ENCODE measurements at regions not wholly inside any gene's neighbourhood (a gene's known extent, or its start where the extent isn't known, plus 50 kb on each side); places are given as distances from the start of the nearest gene placed in this dataset.
"Not testable (repeated sequence)": the region's sequence is repeated elsewhere in the genome, so short reads cannot be mapped to it uniquely, and the experiment has no call there.

GRCh38 chr7:67301667-67302066, 305.0 kb downstream of the TYW1 start:
- Mint-ChIP-seq H3K4me1 (peaks cover 30% of the 10 kb centered on the region), H3K27me3 (no peaks in the 10 kb centered on the region), H3K4me3 (peak overlapping the region; percentile 90 to 94), H3K27ac (no peak overlapping the region), H3K9me3 (no peaks in the 10 kb centered on the region)
- no peak for DNase-seq
- ATAC-seq, result no peak

- Mint-ChIP-seq H3K27me3 (no peaks in the 10 kb centered on the region), H3K27ac (peak overlapping the region; percentile 95 to 97), H3K9me3 (no peaks in the 10 kb centered on the region), H3K4me1 (peaks cover 30% of the 10 kb centered on the region), H3K4me3 (peak overlapping the region; percentile 90 to 94)
- DNase-seq (peak; percentile 94 to 98), ATAC-seq (peak; percentile 94)
Observed at GRCh38 chr7:67302113-67303039, 305.7 kb downstream of the TYW1 start.

- peak overlapping the region; percentile 19 to 42 for H3K27ac Mint-ChIP-seq
- H3K9me3 Mint-ChIP-seq, H3K27me3 Mint-ChIP-seq, ATAC-seq, DNase-seq: not testable (repeated sequence)
- H3K4me3 Mint-ChIP-seq, result peak overlapping the region; percentile 26 to 50
- H3K4me1 Mint-ChIP-seq, result peaks cover 30% of the 10 kb centered on the region
Observed at GRCh38 chr7:67304846-67305245, 308.2 kb downstream of the TYW1 start.

- no peak for ATAC-seq
Observed at GRCh38 chr7:67306331-67306730, 309.7 kb downstream of the TYW1 start.

GRCh38 chr7:67309764-67310549, 313.3 kb downstream of the TYW1 start:
- no peak for DNase-seq
- Mint-ChIP-seq H3K4me3 (no peak overlapping the region), H3K27ac (peak overlapping the region in 1 of 2 donors; percentile 75), H3K27me3 (no peaks in the 10 kb centered on the region), H3K9me3 (no peaks in the 10 kb centered on the region), H3K4me1 (peaks cover 8% of the 10 kb centered on the region)
- no peak for ATAC-seq

More at GRCh38 chr7:67306331-67306730, 309.7 kb downstream of the TYW1 start:
- DNase-seq, result no peak
- Mint-ChIP-seq H3K27ac (peak overlapping the region in 1 of 2 donors; percentile 87), H3K27me3 (no peaks in the 10 kb centered on the region), H3K4me1 (peaks cover 20% of the 10 kb centered on the region), H3K9me3 (no peaks in the 10 kb centered on the region), H3K4me3 (no peak overlapping the region)

- no peak overlapping the region for H3K27ac Mint-ChIP-seq
- H3K4me3 Mint-ChIP-seq, result no peak overlapping the region
- no peak for ATAC-seq
- H3K9me3 Mint-ChIP-seq, result no peaks in the 10 kb centered on the region
- H3K4me1 Mint-ChIP-seq, result no peaks in the 10 kb centered on the region
- no peaks in the 10 kb centered on the region for H3K27me3 Mint-ChIP-seq
- no peak for DNase-seq
Observed at GRCh38 chr7:67311901-67312300, 315.3 kb downstream of the TYW1 start.

GRCh38 chr7:67313213-67313612, 316.6 kb downstream of the TYW1 start:
- ATAC-seq (no peak), DNase-seq (no peak)
- Mint-ChIP-seq H3K4me3 (no peak overlapping the region), H3K4me1 (no peaks in the 10 kb centered on the region), H3K27me3 (no peaks in the 10 kb centered on the region), H3K9me3 (no peaks in the 10 kb centered on the region), H3K27ac (no peak overlapping the region)

- DNase-seq, H3K4me3 Mint-ChIP-seq, H3K4me1 Mint-ChIP-seq, H3K9me3 Mint-ChIP-seq, ATAC-seq, H3K27ac Mint-ChIP-seq, H3K27me3 Mint-ChIP-seq: not testable (repeated sequence)
Observed at GRCh38 chr7:67316902-67317301, 320.3 kb downstream of the TYW1 start.

GRCh38 chr7:67328257-67328656, 331.6 kb downstream of the TYW1 start:
- not testable (repeated sequence) for H3K4me1 Mint-ChIP-seq, DNase-seq, H3K9me3 Mint-ChIP-seq, H3K27ac Mint-ChIP-seq, ATAC-seq, H3K4me3 Mint-ChIP-seq, H3K27me3 Mint-ChIP-seq

GRCh38 chr7:67335165-67335564, 338.5 kb downstream of the TYW1 start:
- H3K27me3 Mint-ChIP-seq, H3K4me1 Mint-ChIP-seq, ATAC-seq, H3K4me3 Mint-ChIP-seq, DNase-seq, H3K27ac Mint-ChIP-seq, H3K9me3 Mint-ChIP-seq: not testable (repeated sequence)

GRCh38 chr7:67335663-67336062, 339.0 kb downstream of the TYW1 start:
- DNase-seq, H3K9me3 Mint-ChIP-seq, H3K27ac Mint-ChIP-seq, H3K4me3 Mint-ChIP-seq, H3K27me3 Mint-ChIP-seq, H3K4me1 Mint-ChIP-seq, ATAC-seq: not testable (repeated sequence)

GRCh38 chr7:67338545-67338944, 341.9 kb downstream of the TYW1 start:
- not testable (repeated sequence) for H3K27me3 Mint-ChIP-seq, H3K9me3 Mint-ChIP-seq, H3K27ac Mint-ChIP-seq, H3K4me3 Mint-ChIP-seq, H3K4me1 Mint-ChIP-seq, ATAC-seq, DNase-seq

GRCh38 chr7:67341153-67341768, 344.6 kb downstream of the TYW1 start:
- no peak for ATAC-seq
- Mint-ChIP-seq H3K27me3 (no peaks in the 10 kb centered on the region), H3K4me1 (no peaks in the 10 kb centered on the region), H3K9me3 (no peaks in the 10 kb centered on the region), H3K27ac (no peak overlapping the region), H3K4me3 (no peak overlapping the region)
- no peak for DNase-seq

GRCh38 chr7:67343114-67343513, 346.5 kb downstream of the TYW1 start:
- Mint-ChIP-seq H3K27me3 (no peaks in the 10 kb centered on the region), H3K27ac (no peak overlapping the region), H3K4me3 (no peak overlapping the region), H3K9me3 (no peaks in the 10 kb centered on the region), H3K4me1 (no peaks in the 10 kb centered on the region)
- no peak for DNase-seq
- no peak for ATAC-seq

- no peaks in the 10 kb centered on the region for H3K4me1 Mint-ChIP-seq
- ATAC-seq (no peak), DNase-seq (no peak)
- H3K27me3 Mint-ChIP-seq, result no peaks in the 10 kb centered on the region
- no peak overlapping the region for H3K27ac Mint-ChIP-seq
- no peaks in the 10 kb centered on the region for H3K9me3 Mint-ChIP-seq
- H3K4me3 Mint-ChIP-seq, result no peak overlapping the region
Observed at GRCh38 chr7:67343572-67343971, 346.9 kb downstream of the TYW1 start.

Data from stimulated activated naive CD8-positive, alpha-beta T cell treated with anti-CD3 and anti-CD28 coated beads, Interleukin-15, amount 100 ng/mL, for 72 hours (primary cell).